GM18508 (cell line): ENCODE measurements at regions not wholly inside any gene's neighbourhood (a gene's known extent, or its start where the extent isn't known, plus 50 kb on each side); places are given as distances from the start of the nearest gene placed in this dataset.
"Not testable (repeated sequence)": the region's sequence is repeated elsewhere in the genome, so short reads cannot be mapped to it uniquely, and the experiment has no call there.

ENCODE experiments used
- ATAC-seq: cut with Tn5 transposase; IDR thresholded peaks from one replicate; pipeline ENCODE4 v1.9.1; 2021; ENCODE audit warnings: moderate number of reproducible peaks; ENCODE audit not compliant: insufficient read depth, unreplicated experiment

DNA sequence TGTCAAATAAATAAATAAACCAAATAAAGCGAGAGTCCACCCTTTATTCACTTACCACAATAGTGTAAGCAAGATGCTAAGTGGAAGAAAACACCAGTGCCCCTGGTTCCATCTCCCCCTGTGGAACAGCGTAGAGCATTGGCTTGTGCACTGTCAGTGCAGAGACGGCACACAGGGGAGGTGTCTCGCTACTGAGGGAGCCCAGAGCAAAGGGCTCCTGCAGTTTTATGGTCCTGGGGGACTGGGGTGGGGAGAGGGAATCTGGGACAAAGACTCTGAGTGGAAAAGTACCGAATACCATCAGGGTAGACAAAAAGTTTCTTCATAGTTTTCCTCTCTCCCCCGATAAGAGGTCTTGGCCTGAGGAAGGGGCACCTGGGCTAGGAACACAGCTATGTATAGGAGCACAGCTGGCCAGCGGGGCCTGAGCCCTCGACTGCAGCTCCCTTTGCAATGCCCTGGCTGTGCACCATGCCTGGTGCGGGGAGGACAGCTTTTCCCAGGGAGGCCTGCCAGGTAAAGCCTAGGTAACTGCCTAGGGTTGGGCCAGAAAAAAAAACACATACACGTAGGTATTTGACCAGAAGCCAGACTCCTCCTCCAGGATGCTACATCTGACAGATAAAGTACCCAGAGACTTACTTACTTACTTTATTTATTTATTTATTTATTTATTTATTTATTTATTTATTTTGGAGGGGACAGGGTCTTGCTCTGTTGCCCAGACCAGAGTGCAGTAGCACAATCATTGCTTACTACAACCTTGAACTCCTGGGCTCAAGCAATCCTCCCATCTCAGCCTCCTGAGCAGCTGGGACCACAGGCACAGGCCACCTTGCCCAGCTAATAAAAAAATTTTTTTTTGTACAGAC, 88.8 kb upstream of the KIF5B start:
- ATAC-seq, result no peak

DNA sequence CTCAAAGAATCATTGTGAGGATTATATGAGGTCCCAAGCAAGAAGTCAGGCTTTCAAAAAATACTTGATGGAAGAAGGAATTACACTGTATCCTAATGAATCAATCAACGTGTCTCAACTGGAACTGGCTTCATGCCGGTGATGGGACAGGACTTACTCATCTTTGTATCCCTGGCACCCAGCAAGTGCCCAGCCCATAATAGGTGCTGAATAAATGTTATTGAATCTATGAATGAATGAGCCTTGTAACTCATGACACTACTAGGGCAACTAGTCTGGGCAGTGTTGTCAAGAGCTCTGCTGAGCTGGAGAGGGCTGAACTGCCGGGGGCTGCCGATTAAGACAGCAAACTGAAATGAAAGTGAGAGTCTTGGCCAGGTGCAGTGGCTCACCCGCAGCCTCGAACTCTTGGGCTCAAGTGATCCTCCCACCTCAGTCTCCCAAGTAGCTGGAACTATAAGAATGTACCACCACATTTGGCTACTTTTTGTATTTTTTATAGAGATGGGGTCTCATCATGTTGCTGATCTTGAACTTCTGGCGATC, 87.2 kb upstream of the KIF5B start:
- ATAC-seq, result no peak

DNA sequence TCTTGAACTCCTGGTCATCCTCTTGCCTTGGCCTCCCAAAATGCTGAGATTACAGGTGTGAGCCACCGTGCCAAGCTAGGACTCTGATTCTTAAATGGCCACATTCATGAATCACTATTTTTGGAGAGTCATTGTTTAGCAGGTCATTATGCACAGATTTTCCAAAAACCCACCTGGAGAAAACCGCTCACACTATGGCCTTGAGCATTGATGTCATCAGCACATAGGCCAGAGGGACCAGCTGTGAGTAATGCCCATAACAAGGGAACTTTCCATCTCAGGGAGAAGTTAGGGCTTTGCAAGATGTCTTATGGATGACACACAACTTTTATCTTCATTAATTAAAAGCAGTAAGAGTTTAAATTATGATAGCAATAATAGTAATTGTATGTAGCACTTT, 86.4 kb upstream of the KIF5B start:
- no peak for ATAC-seq

DNA sequence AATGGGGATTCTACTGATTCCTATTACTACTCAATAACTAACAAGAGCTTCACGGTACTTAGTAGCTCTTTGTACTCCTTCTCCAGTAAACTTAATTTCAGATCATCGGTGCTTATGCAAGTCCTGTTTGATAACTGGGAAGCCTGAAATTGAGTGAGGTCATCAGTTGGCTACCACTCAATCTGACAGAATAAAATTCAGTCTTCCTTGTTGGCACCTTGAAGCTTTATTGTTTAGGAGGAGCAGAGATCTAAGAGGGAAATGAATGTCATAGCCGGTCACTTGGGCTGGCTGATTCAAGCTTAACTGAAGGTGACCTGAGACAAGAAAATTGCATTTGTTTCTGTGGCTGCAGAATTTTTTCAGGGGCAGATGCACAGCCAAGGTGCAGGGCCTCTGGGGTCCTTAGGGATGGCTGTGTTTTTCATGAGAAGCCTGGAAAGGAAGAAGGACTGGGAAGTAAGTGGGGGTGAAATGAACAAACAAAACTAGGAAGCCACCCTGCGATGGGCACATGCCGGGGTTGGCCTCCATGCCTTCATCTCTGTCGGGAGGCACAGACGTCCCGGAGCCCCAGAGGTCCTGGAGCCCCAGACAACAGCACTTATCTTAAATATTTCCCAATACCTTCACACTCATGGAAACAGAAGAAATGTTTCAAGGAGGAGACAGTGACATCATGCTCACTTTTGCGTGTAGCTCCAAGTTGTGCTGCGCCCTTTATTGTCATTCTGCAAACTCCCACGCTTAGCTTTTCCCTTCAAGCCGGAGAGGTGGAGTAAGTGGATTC, 85.0 kb upstream of the KIF5B start:
- ATAC-seq, result no peak

DNA sequence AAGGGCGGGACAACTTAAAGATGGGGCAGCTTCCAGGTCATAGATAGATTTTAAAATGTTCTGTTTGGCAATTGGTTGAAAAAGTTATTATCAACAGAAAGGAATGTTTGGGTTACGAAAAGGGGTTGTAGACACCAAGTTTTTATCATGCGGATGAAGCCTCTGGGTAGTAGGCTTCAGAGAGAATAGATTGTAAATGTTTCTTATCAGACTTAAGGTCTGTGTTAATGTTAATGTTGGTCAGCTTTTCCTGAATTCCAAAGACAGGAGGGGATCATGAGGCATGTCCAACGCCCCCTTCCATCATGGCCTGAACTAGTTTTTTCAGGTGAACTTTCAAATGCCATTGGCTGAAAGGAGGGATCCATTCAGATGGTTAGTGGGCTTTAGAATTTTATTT, 84.2 kb upstream of the KIF5B start:
- no peak for ATAC-seq

DNA sequence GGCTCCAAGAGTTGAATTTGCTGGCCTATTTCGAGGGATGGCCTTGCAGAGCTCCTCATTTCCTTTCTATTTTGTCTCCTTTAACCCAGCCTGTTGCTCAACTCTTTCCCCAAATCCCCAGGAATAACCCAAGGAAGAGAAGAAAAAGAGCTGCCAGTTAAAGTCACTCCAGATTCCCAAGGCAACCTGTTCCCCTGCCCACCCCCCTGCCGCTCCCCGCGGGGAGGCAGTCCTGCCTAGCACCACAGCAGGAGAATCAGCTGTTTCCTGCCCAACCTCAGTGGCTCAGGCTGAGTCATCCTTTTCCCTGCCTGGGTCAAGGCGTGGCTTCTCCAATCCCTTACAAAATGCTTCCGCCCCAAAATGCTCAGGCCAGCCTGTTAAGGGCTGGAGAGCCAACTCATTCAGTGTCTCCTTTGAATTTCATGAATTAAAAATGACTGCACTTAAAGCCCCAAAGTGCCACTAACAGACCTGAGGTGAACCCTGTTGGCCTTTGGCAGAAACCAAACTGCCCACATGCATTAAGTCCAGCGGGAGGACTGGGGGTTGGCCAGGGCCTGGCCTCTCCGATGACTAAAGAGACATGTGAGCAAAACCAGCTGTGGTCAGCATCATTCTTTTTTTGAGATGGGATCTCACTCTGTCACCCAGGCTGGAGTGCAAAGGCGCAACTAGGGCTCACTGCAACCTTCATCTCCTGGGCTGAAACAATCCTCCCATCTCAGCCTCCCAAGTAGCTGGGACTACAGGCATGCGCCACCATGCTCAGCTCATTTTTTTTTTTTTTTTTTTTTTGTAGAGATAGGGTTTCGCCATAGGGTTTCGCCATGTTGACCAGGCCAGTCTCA, 83.2 kb upstream of the KIF5B start:
- no peak for ATAC-seq

DNA sequence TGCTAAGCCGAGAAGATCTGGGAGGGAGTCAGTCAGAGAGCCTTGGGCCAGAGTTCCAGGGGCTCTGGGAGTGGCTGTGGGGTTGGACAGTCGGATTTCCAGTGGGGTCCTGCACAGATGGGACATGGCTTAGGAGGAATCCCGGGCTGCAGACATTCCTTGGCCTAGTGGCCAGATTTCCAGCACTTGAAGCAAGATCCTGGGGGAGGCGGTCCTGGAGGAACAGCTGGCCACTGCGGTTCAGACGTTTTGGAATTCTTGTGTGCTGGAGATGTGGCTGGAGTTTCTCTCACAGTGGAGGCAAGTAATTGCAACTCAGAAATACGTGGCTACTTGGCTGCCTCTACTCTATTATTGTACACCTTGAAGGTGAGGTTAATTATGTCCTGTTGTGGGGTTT, 80.7 kb upstream of the KIF5B start:
- not testable (repeated sequence) for ATAC-seq

DNA sequence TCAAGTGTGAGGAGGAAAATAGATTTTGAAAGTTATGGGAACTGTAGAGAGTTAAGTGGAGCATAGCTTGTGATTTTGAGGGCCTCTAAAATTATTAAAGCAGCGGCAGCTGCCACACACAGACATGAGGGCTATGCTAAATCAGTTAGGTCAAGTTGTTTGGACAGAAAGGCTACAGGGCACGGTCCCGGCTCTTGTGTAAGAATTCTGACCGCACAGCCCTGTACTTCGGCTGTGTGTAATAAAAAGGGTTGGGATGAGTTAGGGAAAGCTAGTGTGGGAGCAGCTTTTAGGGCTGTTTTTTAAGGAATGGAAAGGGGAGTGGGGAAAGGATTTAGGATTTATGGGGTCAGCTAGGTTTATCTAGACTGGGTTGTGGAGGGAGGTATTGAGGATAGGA, 79.6 kb upstream of the KIF5B start:
- not testable (repeated sequence) for ATAC-seq

DNA sequence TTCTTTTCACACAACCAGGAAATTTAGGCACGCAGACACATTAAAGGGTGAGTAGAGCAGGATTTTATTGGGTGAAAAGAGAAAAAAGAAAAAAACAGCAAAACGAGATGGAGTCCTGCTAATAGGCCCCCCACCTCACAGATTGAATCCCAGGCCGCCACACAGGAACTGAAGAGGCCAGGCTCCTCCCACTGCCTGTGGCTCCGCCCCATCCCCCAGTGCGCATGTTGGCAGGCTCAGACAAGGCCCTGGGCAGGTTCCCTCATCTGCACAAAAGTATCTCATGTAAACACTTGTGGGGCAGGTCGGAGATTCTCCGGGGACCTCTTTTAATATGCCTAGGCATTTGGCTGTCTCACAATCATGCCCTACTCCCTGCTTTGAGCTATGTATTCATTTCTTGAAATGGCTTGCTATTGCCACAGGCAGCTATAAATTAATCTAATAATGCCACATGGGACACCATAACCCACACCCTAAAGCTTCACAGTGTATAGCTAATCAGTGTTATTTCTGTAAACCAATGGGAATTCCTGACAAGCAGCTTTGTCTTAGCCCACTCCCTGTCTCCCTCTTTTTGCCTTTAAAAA, 76.2 kb upstream of the KIF5B start:
- no peak for ATAC-seq

DNA sequence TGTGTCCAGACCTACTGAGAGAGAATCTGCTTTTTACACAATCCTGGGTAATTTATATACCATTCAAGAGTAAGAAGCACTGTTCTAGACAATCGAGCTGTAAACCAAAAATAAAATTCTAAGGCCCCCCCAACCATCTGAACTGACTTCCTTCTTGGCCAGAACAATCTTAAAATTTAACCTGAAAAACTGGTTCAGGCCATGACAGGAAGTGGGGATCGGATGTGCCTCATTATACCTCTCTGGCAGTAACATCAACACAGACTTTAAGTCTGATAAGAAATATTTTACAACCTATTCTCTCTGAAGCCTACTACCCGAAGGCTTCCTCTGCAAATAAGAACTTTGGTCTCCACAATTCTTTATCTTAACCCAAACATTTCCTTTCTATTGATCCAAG, 75.2 kb upstream of the KIF5B start:
- ATAC-seq, result no peak

DNA sequence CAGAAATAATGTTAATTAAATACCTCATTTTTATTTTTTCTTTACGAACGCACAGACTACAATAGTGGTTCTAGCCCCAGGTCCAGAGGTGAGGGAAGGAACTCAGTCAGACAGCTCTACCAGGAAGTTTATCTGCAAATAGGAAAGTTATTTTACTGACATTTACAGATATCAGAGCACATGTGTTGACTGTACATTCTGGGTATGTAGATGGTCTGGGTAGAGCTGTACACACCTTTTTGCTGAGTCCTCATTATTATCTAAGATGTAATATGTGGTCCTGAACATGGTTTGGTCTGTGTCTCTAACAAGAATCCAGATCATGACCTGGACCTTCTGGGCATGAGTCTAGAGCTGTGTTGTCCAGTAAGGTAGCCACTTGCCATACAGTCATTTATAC, 74.6 kb upstream of the KIF5B start:
- ATAC-seq, result no peak

DNA sequence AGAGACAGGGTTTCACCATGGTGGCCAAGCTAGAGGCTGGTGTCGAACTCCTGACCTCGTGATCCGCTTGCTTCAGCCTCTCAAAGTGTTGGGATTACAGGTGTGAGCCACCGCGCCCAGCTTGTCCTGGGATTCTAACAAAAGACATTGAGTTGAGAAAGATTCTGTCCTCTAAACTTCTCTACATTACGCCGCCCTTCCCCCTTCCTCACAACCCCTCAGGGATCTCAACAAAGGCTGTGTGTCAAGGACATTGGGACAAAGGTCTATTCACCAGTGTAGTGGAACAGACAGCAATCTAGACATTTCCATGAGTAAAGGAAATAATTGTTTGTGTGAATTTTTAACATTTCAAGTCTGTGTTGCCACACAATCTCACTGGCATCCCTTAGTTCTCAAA, 68.8 kb upstream of the KIF5B start:
- ATAC-seq, result no peak

DNA sequence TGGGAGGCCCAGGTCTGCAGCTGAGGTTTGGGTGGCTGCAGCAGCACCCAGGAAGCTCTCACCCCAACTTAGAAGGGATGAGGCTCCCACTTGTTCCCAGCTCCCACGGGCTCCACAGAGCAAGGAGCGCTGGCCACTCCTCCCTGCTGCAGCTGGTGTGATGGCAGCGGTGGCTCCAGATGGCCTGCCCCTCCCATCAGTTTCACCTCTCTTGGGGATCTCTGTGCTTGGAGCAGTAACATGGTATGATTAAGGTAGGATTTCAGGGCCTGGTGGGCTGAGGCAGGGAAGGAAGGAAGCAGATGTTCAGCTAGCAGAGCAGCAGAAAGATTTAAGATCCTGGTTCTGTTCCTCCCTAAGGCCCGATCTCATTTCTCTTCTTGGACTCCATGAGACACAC, 66.8 kb upstream of the KIF5B start:
- no peak for ATAC-seq

DNA sequence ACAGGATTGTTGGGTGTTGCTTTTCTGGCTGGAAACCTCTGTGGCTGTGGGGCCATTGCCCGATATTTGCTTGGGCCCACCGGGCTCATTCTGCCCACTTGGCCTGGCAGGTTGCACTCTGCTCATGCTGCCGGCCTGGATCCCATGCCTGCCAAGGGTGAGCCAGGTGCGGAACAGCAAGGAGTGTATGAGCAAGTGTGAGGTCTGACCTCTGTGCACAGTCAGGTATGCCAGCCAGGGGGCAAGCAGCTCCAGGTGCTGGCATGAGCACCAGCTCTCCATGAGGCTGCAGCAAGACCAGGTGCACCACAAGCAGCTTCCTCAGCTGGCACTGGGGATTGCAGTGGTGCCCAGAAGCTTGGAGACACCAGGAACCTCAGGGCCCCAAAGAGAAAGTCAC, 65.4 kb upstream of the KIF5B start:
- no peak for ATAC-seq

DNA sequence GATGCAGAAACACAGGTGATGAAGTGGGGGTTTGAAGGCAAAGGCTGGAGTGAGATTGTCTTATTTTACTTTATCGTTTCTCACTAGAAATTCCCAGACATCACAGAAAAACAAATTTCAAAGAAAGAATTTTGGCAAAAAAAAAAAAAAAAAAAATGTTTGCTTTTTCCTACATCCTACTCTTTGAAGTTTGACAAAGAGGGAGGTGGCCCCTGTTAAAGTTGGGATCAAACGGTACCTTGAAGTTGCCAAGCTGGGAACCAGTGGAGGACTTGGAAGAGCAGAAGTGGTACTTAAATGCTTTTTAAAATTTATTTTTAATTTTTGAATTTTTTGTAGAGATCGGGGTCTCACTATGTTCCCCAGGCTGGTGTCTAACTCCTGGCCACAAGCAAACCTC, 63.9 kb upstream of the KIF5B start:
- no peak for ATAC-seq

DNA sequence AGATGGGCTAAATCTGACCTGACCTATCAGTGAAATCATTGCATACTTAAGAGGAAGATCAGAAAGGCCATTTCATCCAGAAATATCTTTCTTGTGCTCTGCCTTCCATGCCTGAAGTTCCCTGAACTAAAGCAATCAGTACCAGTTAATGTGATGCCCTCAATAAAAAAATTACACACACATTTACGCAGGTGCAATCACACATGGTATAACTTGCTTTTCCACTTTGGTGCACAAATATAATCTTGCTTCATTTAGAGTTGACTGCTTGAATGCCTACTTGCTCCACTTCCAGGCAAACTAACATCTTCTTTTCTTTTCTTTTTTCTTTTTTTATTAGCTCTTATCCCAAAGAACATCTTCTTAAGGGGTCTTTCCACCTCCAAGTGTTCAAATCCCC, 58.3 kb upstream of the KIF5B start:
- no peak for ATAC-seq

DNA sequence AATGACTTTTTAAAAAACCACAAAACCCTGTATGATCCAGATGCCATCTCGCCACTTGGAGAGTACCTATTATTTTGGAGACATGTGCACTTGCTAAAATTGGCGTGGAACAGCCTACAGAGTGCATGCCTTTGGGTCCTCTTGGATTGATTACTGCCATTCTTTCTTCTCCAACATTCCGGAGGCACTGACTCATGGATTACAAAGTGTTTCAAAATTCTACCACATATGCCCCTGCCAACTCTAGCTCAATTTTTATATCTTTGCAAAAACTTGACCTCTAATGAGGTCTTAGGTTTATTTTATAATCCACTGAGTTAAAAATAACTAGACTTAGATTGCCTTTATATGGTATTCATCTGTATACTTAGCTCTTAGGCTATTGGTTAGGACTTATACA, 55.8 kb upstream of the KIF5B start:
- no peak for ATAC-seq

DNA sequence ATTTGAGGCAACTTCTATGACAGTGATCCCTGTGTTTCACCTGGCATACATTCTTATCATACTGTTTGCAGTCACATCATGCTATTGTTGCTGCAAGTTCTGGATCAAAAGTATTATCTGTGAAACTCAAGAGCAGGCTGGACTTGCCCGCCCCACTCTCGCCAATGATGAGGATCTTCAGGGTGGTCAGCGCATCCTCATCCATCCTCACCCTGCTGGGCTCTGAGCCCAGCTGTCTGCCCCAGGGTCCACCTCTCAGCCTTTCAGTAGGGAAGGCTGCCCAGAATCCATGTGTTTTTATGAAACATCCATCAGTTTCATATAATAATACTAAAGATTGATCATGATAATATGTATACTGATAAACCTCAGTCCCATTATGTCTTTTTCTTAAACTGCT, 55.4 kb upstream of the KIF5B start:
- ATAC-seq, result no peak

DNA sequence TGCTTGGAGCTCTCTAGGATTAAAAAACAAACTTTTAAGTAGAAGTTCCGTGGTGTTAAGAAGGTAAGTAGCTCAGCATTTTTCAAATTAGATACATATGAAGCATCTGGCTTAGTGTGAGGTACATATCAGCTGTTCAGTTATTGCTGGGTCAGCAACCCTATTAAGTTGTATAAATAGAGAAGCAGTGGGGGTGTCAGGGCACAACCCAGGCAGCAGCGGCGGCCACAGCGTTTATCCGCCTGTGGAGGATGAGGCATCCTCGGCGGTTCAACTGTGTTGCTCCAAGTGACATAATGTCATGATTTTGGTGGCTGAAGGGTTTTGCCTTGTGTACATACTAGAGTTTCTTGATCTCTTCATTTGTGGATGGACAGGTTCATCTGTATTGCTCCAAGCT, 54.6 kb upstream of the KIF5B start:
- no peak for ATAC-seq

DNA sequence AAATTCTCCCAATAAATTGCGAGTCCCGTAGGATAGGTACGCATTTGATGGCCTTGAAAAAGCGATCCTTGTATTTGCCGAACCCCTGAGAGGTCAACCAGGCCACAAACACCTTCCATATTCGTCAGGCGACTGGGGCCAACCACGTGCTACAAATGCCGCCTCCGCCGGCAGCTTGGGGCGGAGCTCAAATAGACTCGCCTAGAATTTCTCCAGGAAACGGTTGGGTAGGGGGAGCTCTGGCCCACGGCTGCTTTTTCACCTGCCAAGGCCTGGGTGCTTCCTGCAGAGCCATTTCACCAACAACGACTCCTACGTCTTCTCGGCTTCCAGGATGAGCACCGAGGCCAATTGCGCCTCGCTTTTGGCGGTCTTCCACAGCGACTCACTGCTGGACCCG, 53.4 kb upstream of the KIF5B start:
- ATAC-seq, result no peak
